Keratinocyte (primary cell): ENCODE measurements at regions not wholly inside any gene's neighbourhood (a gene's known extent, or its start where the extent isn't known, plus 50 kb on each side); places are given as distances from the start of the nearest gene placed in this dataset.

ENCODE experiments used
- DNase-seq: peaks from one replicate; pipeline ENCODE4 v3.0.0-alpha.2; 2011; ENCODE audit warnings: low read depth, missing footprints, low spot score
- FAIRE-seq: peaks from 2 replicates; lab custom pipeline; 2011; peaks lifted over from hg19 to GRCh38; lab: Jason Lieb, UNC
- H2AFZ ChIP-seq: 2 replicates; pipeline ENCODE4 v1.6.0; 2012; ENCODE audit warnings: low read length, control low read depth, inconsistent platforms; ENCODE audit not compliant: control insufficient read depth
- H3K27ac ChIP-seq: 2 replicates; pipeline ENCODE4 v1.5.1; 2011; ENCODE audit warnings: low read length; ENCODE audit not compliant: control insufficient read depth, insufficient read depth
- H3K27me3 ChIP-seq: 3 replicates; pipeline ENCODE4 v1.6.0; 2011; ENCODE audit warnings: low read length; ENCODE audit not compliant: control insufficient read depth, insufficient read depth; ENCODE audit errors: extremely low read depth
- H3K36me3 ChIP-seq, 2 experiments: 2 replicates in 1 of 2; 3 replicates in 1 of 2; pipeline ENCODE4 v1.5.1; 2011; ENCODE audit warnings: low read length in 2 of 2, mild to moderate bottlenecking in 1 of 2; ENCODE audit not compliant: control insufficient read depth in 2 of 2, insufficient read depth in 2 of 2; ENCODE audit errors: extremely low read depth in 1 of 2
- H3K4me1 ChIP-seq: 3 replicates; pipeline ENCODE4 v1.5.1; 2011; ENCODE audit warnings: low read length; ENCODE audit not compliant: control insufficient read depth, insufficient read depth; ENCODE audit errors: extremely low read depth
- H3K4me2 ChIP-seq: 3 replicates; pipeline ENCODE4 v1.6.0; 2011; ENCODE audit warnings: low read depth, low read length; ENCODE audit not compliant: control insufficient read depth, insufficient read depth; ENCODE audit errors: extremely low read depth
- H3K4me3 ChIP-seq, 3 experiments: fragments of 200-600 bp in 1 of 3; sonication (generic) in 1 of 3; 2 replicates in 2 of 3; 3 replicates in 1 of 3; pipeline ENCODE4 v1.5.1; 2011 to 2016; ENCODE audit warnings: low read length in 3 of 3, mild to moderate bottlenecking in 3 of 3, control low read depth in 2 of 3, inconsistent platforms in 1 of 3, low read depth in 1 of 3, mixed read lengths in 1 of 3, mixed run types in 1 of 3, moderate library complexity in 1 of 3; ENCODE audit not compliant: control insufficient read depth in 2 of 3, insufficient read depth in 2 of 3; ENCODE audit errors: extremely low read depth in 1 of 3
- H3K79me2 ChIP-seq: 2 replicates; pipeline ENCODE4 v1.6.0; 2012; ENCODE audit warnings: low read length; ENCODE audit not compliant: control insufficient read depth, insufficient read depth
- H3K9ac ChIP-seq: 3 replicates; pipeline ENCODE4 v1.6.0; 2011; ENCODE audit warnings: low read length; ENCODE audit not compliant: control insufficient read depth, insufficient read depth; ENCODE audit errors: extremely low read depth
- H3K9me1 ChIP-seq: 3 replicates; pipeline ENCODE4 v1.6.0; 2011; ENCODE audit warnings: low read length; ENCODE audit not compliant: control insufficient read depth, insufficient read depth; ENCODE audit errors: extremely low read depth
- H3K9me3 ChIP-seq: 2 replicates; pipeline ENCODE4 v1.5.1; 2012; ENCODE audit warnings: low read depth, low read length; ENCODE audit not compliant: control insufficient read depth
- H4K20me1 ChIP-seq: 3 replicates; pipeline ENCODE4 v1.6.0; 2011; ENCODE audit warnings: low read length; ENCODE audit not compliant: control insufficient read depth, insufficient read depth; ENCODE audit errors: extremely low read depth
- EZH2 ChIP-seq: IDR thresholded peaks from one replicate; pipeline ENCODE4 v1.6.1; 2012; ENCODE audit warnings: inconsistent platforms, mild to moderate bottlenecking, low read length, moderate library complexity
- dilution Hi-C: fragments of 300-500 bp; cut with MboI; formaldehyde crosslinking; loops from one replicate; pipeline ENCODE4 v1.7.0; 2020; ENCODE audit warnings: low sequenced_read_pairs; ENCODE audit not compliant: extremely low pct_ligation_motif_present
- TF ChIP-seq, protein P1 (sequence below), 3 experiments: IDR thresholded peaks in 1 of 3; conservative IDR thresholded peaks in 1 of 3; optimal IDR thresholded peaks in 1 of 3; 2 replicates in 2 of 3; 3 replicates in 1 of 3; pipeline versions ENCODE3 to v1.5.1; 2011; ENCODE audit warnings: low read length in 3 of 3, mild to moderate bottlenecking in 3 of 3, moderate library complexity in 2 of 3, control low read depth in 1 of 3, inconsistent platforms in 1 of 3; ENCODE audit not compliant: insufficient read depth in 2 of 3; ENCODE audit errors: extremely low read depth in 1 of 3

GRCh38 chr2:215790523-215791421 is 222.6 kb downstream of the MREG start:
- no peaks in the 10 kb centered on the region for H3K27me3 ChIP-seq
- no peaks in the 10 kb centered on the region for H4K20me1 ChIP-seq
- no peaks in the 10 kb centered on the region for H3K36me3 ChIP-seq
- no peak overlapping the region for H2AFZ ChIP-seq
- peaks cover 12% of the 10 kb centered on the region for H3K4me1 ChIP-seq
- no peaks in the 10 kb centered on the region for H3K9me3 ChIP-seq
- FAIRE-seq (no peak), DNase-seq (no peak)
- no peaks in the 10 kb centered on the region for H3K79me2 ChIP-seq
- H3K9me1 ChIP-seq = no peaks in the 10 kb centered on the region
- dilution Hi-C loops = no loop called here
- no peak overlapping the region for H3K4me2 ChIP-seq
- H3K9ac ChIP-seq = no peak overlapping the region
- H3K27ac ChIP-seq = no peak overlapping the region
- no peak overlapping the region for H3K4me3 ChIP-seq
- TF ChIP-seq, protein P1, sequence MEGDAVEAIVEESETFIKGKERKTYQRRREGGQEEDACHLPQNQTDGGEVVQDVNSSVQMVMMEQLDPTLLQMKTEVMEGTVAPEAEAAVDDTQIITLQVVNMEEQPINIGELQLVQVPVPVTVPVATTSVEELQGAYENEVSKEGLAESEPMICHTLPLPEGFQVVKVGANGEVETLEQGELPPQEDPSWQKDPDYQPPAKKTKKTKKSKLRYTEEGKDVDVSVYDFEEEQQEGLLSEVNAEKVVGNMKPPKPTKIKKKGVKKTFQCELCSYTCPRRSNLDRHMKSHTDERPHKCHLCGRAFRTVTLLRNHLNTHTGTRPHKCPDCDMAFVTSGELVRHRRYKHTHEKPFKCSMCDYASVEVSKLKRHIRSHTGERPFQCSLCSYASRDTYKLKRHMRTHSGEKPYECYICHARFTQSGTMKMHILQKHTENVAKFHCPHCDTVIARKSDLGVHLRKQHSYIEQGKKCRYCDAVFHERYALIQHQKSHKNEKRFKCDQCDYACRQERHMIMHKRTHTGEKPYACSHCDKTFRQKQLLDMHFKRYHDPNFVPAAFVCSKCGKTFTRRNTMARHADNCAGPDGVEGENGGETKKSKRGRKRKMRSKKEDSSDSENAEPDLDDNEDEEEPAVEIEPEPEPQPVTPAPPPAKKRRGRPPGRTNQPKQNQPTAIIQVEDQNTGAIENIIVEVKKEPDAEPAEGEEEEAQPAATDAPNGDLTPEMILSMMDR (optimal IDR thresholded peaks at IDR 0.05 in 1 of 3, IDR thresholded peaks at IDR 0.05 in 1 of 3, conservative IDR thresholded peaks at IDR 0.05 in 1 of 3; ENCODE audit: extremely low read depth in 1 of 3, insufficient read depth in 2 of 3, low read length in 3 of 3) = no peak
- no peak for TF ChIP-seq EZH2

DNA sequence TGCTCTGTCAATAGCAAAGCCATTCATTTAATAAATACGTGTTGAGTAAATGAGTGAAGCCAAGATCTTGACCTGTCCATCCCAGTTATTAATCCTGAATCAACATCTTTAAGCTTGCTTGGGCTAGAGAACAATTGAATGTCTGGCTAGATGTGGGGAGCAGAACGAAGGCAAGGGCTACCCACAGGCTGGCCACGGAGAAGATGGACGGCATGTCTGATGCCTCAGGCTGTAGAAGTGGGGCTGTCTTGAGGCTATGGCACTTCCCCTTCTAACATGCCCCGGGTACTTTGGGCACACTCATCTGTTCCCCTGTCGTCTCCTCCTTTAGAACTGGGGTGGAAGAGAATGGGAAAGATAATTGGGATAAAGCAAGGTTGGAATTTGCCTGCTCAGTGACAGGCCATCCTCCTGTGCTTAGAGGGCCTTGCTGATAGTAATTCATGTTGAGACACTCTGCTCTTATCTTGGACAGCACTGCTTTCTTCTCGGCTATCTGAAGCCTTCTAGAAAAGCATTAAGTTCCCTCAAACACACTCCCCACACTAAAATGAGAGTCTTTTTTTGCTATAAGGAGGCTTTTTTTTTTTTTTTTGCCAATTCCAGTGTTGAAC is 225.7 kb downstream of the MREG start:
- Histone ChIP-seq H3K79me2 (no peaks in the 10 kb centered on the region), H3K9ac (no peak overlapping the region), H3K9me3 (no peaks in the 10 kb centered on the region), H3K4me2 (no peak overlapping the region), H3K27ac (no peak overlapping the region), H3K36me3 (no peaks in the 10 kb centered on the region), H3K4me3 (no peak overlapping the region), H3K4me1 (no peaks in the 10 kb centered on the region), H3K27me3 (no peaks in the 10 kb centered on the region), H2AFZ (no peak overlapping the region), H3K9me1 (no peaks in the 10 kb centered on the region), H4K20me1 (no peaks in the 10 kb centered on the region)
- no peak for TF ChIP-seq EZH2
- TF ChIP-seq, protein P1 (optimal IDR thresholded peaks at IDR 0.05 in 1 of 3, IDR thresholded peaks at IDR 0.05 in 1 of 3, conservative IDR thresholded peaks at IDR 0.05 in 1 of 3; ENCODE audit: extremely low read depth in 1 of 3, insufficient read depth in 2 of 3, low read length in 3 of 3) = no peak
- dilution Hi-C loops = no loop called here
- DNase-seq (no peak), FAIRE-seq (no peak)
